Hematopoietic multipotent progenitor cell treated with erythropoietin and hydrocortisone succinate and interleukin-3 and kit ligand, for 8 days (in vitro differentiated cells): ENCODE measurements at regions not wholly inside any gene's neighbourhood (a gene's known extent, or its start where the extent isn't known, plus 50 kb on each side); places are given as distances from the start of the nearest gene placed in this dataset.

Source experiments
- DNase-seq: peaks from one replicate; pipeline ENCODE4 v3.0.0-alpha.2; 2015

DNA sequence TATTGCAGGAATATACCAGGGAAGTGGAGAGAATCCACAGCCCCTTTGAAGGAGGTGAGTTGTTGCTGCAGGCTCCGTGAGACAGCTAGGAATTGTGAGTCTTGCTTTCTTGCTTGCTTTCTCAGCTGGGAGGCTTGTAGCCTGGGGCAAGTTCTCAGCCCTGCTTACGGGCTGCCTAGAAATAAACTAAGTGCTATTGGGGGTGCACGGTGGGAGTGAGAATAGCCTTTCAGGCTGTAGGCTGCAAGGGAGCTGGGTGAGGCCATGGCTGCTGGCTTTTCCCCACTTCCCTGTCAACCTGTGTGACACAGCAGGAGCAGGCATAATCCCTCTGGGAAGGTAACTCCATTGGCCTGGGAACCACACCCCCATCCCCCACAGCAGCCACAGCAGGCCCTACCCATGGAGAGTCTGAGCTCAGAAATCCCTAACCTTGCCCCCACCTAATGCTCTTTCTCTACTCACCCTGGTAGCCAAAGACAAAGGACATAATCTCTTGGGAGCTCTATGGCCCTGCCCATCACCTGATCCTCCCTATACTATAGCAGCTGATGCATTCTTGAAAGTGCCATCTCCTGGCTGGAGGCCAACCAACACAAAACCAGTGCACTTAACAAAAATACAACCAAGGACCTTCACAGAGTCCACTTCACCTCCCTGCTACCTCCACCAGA lies 113.0 kb downstream of the MMRN1 start:
- no peak for DNase-seq

- DNase-seq = no peak
Observed at GRCh38 chr4:90012918-90013317, 114.3 kb upstream of the CCSER1 start.

DNA sequence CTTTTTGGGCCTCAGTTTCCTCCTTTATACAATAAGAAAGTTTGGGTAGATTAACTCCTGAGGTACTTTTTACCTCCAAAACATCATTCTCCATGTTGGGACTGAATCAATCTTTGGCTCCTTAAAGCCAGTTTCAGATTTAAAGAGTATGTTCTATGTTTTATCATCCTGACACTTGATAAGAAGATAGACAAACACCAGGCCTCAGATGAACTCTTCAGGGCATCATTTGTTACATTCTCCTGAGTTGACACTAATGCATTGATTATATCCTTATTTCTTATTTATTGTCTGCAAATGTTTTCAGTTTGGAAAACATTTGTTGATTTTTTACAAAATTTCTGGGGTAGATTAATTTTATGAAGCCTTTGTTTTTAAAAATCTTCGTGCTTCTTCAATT lies 102.7 kb upstream of the CCSER1 start:
- no peak for DNase-seq

- DNase-seq = peak; percentile 11
Observed at GRCh38 chr4:90025248-90025647, 101.9 kb upstream of the CCSER1 start.

- no peak for DNase-seq
Observed at GRCh38 chr4:90027565-90027964, 99.6 kb upstream of the CCSER1 start.

DNA sequence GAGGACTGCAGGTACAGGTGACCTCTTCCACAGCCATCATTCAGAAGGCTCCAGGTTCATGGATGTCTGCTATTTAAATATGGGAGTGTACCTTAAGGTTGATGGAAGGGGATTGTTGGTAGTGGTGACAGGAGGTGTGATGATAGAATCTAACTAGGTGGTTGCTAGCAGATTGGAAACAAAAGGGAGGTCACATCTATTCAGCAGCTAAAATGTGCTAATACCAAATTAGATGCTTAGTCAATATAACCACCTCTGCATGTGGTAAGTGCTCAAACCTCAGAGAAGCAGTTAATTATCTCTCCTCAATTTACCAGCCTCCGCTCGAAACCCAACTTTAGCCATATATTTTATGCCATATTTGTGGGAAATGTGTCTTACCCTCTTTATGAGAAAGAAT lies 98.7 kb upstream of the CCSER1 start:
- DNase-seq = no peak

DNA sequence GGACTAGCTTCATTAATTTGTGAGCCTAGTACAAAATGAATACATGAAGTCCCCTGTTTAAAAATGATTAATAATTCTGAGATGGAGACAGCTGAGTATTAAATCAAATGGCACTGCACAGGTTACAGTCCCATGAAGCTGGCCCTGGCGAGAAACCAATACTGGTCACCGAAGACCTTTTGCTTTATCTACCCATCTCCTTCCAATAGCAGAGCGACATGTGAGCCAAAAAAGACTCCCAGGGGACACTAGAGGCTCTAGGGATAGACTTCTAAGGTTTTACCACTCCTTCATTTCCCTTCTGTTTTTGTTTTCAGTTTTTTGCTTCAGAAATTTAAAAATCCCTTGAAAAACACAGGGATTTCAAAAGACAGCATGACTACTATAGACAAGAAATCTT lies 97.0 kb upstream of the CCSER1 start:
- no peak for DNase-seq

DNA sequence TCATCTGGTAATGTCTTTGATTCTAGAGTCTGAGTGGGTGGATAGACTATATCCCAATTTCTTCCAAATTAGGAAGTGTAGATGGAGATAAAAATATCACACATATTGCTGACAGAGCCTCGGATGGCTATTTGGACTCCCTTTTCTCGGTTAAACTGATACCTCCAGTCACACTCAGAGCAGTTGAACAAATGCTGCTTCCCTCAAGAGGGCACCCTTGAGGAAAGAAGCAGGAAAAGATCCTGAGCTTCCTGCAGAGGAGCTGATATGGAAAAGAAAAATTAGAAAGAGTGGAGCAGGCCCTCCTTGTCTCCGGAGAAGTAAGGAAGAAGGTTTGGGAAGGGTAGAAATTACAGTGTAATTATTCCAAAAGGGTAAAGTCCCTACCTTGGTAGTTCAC lies 96.2 kb upstream of the CCSER1 start:
- DNase-seq = no peak

DNA sequence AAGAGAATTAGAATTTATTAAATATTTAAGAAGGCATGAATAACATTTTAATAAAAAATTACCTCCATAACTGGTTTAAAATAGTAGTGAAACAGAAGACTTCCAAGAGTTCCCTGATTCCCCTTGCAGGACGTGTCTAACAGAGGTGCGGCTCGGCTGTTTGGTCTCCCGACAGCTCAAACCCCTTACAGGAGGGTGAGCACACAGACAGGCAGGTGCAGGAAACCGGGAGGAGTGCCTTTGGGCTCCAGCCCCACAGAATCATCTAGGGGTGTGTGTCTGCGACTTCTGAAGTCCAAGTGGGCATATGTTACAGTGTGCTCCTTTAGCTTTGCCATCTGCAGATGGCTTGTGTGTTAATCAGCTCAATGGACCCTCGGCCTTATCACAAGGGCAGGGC lies 88.1 kb upstream of the CCSER1 start:
- no peak for DNase-seq

GRCh38 chr4:90051999-90052398 lies 75.2 kb upstream of the CCSER1 start:
- DNase-seq = no peak

DNA sequence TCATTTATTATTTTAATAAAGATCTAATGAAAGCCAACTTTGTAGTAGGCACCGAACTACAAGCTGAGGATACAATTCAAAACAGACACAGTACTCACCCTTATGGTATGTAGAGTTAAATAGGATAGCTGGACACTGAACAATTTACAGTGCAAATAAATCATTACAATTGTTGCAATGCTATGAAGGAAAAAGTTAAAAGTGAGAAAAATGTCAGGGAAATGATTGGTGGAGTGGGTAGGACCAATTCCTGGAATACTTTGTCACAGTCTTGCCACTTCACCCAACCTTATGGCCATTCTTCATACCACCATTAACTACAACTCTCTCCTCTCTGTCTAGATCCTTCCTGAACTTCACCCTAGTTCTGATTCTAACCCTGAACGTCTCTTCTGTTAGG lies 70.1 kb upstream of the CCSER1 start:
- no peak for DNase-seq

DNA sequence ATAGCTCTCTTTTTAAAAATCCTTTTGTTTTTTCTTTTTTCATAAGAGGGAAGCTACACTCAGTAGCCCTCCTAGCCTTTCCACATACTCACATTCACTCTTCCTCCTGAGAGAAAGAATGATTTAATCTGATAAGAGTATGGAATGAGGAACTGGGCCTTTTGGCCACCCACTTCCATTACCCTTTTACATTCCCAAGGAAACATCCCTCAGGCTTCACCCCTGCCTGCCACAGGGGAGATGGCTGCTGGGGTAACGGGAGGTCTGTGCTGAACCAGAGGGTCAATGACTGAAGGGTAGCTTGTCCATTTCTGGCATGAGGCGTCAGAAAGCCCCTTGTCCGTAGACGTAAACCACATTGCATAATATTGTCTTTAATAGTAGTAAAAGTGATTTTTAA lies 67.2 kb upstream of the CCSER1 start:
- no peak for DNase-seq

DNA sequence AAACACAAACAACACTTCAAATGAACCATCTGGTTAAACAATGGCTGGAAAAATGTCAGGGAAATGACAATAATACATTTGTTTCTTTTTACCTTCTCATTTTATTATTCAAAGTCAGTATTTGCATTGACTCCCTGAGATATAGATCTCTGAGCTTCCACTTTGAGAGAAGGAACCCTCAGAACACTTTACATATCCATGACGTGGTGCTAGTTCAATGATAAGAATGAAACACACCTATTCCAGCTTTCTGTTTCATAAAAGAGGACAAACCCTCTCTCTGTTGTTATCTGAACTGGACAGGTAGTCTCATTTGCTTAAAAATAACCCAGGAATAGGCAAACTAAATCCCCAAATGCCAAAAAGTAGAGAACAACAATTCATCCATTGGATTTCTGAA lies 65.3 kb upstream of the CCSER1 start:
- no peak for DNase-seq

GRCh38 chr4:90064196-90064595 lies 63.0 kb upstream of the CCSER1 start:
- no peak for DNase-seq

DNA sequence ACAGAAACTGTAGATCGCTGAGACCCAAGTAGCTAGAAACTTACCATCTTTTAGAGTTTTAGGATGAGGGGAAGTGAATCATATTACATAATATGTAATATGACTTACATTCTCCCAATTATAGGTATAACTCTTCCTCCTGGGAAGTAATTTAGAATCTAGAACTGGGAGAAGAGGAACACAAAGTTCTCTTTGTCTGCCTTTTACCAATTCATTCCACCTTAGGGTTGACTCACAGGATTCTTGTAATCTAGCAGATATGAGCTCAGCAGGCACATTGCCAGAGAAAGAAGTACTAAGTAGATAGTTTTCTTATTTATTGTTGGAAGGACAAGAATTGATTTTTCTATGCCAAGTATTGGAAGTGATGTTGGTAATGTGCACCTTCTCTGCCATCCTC lies 58.0 kb upstream of the CCSER1 start:
- no peak for DNase-seq

GRCh38 chr4:90071289-90072235 lies 55.6 kb upstream of the CCSER1 start:
- DNase-seq = no peak

DNA sequence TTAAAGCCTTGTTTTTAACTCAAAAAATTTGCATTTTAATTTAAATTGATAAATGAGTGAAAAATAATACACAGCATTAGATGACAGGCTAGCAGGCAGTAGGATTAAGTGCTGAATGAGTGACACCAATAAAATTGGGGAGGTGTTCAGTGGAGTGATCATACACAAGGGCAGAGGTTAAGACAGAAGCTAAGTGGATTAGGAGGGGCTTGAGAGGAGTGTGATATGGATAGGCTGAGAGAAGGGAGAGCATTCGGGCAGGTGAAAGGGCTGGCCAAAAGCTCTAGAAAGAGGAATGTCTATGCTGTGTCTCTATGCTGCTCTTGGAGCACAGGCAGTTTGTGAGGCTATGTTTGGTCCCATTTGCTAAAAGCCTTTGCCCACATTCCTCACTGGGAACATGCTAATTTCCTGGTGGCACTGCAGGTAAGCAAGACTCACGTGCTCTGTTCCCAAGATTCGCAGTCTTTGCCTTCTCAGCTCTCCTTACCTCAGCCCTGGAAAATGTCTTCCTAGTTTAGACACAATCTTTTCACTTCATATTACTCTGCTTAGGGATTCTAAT lies 52.8 kb upstream of the CCSER1 start:
- DNase-seq = no peak
